HG03571 (cell line): ENCODE measurements at regions not wholly inside any gene's neighbourhood (a gene's known extent, or its start where the extent isn't known, plus 50 kb on each side); places are given as distances from the start of the nearest gene placed in this dataset.
"Not testable (repeated sequence)": the region's sequence is repeated elsewhere in the genome, so short reads cannot be mapped to it uniquely, and the experiment has no call there.

ENCODE experiments used
- ATAC-seq: cut with Tn5 transposase; IDR thresholded peaks from one replicate; pipeline ENCODE4 v1.9.1; 2021; ENCODE audit not compliant: unreplicated experiment

GRCh38 chr6:91052473-91053450 is 465.9 kb upstream of the MAP3K7 start:
- not testable (repeated sequence) for ATAC-seq

DNA sequence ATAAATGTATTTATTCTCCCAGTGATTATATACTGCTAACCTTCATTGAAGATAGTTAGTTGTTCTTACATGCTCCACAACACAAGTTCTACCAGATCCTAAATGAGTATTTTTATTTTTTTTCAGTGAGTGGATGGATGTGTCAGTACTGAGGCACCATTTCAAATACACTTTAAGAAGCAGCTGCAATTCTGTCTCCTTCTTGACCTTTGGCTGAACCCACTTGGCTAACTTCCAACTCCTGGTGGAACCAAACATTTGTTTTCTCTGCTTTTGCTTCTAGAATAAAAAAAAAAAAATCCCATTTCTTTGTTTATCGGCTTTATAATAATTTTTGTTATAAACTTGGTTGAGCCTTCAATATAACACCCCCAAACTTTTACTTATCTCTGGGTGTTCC is 458.3 kb upstream of the MAP3K7 start:
- no peak for ATAC-seq

- no peak for ATAC-seq
Observed at GRCh38 chr6:91043751-91044150, 456.9 kb upstream of the MAP3K7 start.

- ATAC-seq = no peak
Observed at GRCh38 chr6:91042656-91043055, 455.8 kb upstream of the MAP3K7 start.

GRCh38 chr6:91033964-91034363 is 447.1 kb upstream of the MAP3K7 start:
- ATAC-seq = no peak

- no peak for ATAC-seq
Observed at GRCh38 chr6:91031581-91031980, 444.7 kb upstream of the MAP3K7 start.

DNA sequence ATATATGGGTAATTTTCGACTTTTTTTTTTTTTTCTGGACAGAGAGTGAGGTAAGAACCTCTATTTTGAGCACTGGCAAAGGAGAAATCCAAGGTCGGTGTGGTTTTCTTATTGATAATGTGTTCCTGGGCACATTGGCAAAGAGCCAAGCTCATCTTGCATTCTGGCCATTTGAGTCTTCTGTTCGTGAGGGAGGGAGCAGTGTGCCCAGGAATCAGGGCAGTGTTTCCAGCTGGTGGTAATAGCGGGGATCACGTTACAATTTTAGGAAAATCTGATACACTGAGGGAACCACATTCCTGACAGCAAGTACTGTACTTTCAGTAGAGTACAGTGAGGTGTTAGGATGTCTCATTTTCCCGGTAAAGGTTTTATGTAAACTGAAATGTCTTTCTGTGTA is 442.3 kb upstream of the MAP3K7 start:
- ATAC-seq = no peak

GRCh38 chr6:91023529-91023928 is 436.7 kb upstream of the MAP3K7 start:
- no peak for ATAC-seq

- ATAC-seq = no peak
Observed at GRCh38 chr6:91020744-91021143, 433.9 kb upstream of the MAP3K7 start.

- no peak for ATAC-seq
Observed at GRCh38 chr6:91018586-91018985, 431.7 kb upstream of the MAP3K7 start.

- ATAC-seq = no peak
Observed at GRCh38 chr6:91013511-91013910, 426.6 kb upstream of the MAP3K7 start.

DNA sequence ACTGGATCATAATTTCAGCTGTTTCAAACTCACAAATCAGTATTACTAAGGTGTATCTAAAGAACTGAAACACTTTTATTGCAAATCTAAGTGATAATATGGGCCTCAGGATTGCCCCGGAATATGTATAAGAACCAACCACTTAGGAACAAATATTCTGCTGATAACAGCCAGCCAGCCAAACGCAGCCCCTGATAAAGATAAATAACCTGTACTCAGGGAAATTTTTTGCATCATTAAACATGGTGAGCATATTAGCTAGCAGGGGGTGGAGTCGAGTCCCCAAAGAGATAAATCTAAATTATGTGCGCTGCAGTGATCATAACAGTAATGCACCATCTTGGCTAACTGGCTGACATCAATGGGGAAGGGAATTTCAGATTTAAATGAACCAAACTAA is 410.2 kb upstream of the MAP3K7 start:
- no peak for ATAC-seq

GRCh38 chr6:90993770-90994169 is 406.9 kb upstream of the MAP3K7 start:
- no peak for ATAC-seq

- no peak for ATAC-seq
Observed at GRCh38 chr6:90989763-90990162, 402.9 kb upstream of the MAP3K7 start.

- ATAC-seq = no peak
Observed at GRCh38 chr6:90984066-90984465, 397.2 kb upstream of the MAP3K7 start.

DNA sequence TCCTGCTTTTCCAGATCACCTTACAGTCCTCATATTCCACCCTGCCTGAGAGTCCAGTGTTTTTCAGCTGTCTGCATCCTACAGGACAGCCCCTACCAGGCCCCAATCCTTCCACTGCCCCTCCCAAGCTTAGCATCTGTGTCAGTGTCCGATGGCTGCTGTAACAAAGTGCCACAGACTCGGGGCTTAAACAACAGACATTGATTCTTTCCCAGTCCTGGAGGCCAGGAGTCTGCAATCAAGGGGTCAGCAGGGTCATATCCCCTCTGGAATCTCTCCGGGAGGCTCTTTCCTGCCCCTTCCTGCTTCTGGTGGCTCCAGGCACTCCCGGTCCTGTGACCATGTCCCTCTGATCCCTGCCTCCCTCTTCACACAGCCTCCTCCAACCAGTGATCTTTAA is 396.6 kb upstream of the MAP3K7 start:
- ATAC-seq = no peak

- no peak for ATAC-seq
Observed at GRCh38 chr6:90982581-90982980, 395.7 kb upstream of the MAP3K7 start.

GRCh38 chr6:90982051-90982450 is 395.2 kb upstream of the MAP3K7 start:
- no peak for ATAC-seq

DNA sequence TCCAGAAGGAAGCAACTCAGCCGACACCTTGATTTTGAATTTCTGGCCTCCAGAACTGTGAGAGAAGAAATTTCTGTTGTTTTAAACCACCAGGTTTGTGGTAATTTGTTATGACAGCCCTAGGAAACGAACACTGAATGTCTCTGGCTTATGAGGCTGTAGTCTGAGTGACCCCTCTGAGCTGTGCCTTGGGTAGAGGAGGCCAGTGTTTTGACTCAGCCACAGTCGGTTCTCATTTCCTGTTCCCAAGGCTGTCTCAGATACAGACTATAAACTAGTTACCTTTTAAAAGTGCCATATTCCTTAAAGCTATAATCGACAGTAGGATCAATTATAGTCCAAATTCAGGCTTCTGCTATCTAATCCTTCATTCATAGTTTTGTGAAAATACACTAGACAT is 391.2 kb upstream of the MAP3K7 start:
- ATAC-seq = no peak

DNA sequence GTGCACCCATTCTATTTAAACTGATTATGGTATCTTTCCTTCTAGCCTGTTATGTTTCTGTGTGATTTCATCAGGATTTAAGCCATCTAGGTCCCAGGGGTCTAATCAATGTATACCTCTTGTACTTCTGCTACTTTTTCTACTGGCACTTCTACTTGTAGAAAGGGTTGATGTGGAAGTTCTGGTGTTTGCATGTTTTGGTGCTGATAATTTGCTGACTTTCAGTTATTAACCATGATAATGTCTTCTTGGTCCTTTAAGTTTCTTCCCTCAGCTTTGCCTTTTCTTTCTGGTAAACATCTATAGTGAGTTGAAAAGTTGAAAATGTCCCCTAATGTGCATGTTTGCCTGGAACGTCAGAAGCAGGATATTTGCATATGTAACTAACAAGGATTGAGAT is 390.6 kb upstream of the MAP3K7 start:
- ATAC-seq = no peak

GRCh38 chr6:90976341-90976740 is 389.5 kb upstream of the MAP3K7 start:
- ATAC-seq = no peak

DNA sequence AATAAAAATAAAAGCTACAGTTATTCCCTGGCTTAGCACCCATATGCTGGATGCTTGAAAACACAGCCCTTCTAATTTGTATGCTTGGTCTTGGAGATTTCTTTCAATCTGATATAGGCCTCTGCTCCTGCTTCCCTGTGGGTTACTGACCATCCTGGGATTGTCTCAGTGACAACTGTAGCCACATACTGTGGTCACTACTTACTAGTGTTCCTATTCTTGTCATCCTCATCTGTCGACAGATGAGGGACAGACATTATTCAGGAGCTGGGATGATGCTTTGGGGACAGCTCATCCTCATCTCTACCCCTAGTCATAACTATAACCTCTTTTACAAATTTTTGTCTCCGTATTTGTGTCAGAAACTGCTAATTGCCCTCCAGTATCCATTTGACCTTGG is 388.9 kb upstream of the MAP3K7 start:
- ATAC-seq = no peak

DNA sequence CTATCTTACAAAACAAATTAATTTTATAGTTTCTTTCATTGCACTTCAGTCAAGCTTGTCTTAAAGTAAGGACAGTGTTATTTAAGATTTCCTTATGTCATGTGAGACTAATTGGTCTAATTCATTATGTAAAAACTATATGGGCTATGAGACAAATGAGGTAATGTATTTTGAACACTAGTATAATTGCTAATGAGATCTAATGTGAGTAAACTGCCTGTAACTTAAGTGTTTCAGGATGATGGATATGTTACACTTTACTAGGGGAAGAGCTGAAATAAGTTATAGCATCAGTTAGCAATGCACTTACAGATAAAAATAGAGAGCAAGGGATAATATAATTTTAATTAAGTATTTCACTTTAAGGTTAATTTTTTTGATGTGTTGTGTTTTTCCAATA is 386.3 kb upstream of the MAP3K7 start:
- no peak for ATAC-seq
